Ishikawa (cell line): ENCODE measurements at regions not wholly inside any gene's neighbourhood (a gene's known extent, or its start where the extent isn't known, plus 50 kb on each side); places are given as distances from the start of the nearest gene placed in this dataset.

ENCODE experiments used
- CEBPB ChIP-seq: IDR thresholded peaks from 2 replicates; pipeline ENCODE4 v1.6.1; 2012
- CREB1 ChIP-seq: IDR thresholded peaks from 2 replicates; pipeline ENCODE4 v1.6.1; 2012; ENCODE audit warnings: low read depth
- EGR1 ChIP-seq: IDR thresholded peaks from 2 replicates; pipeline ENCODE4 v1.6.1; 2012
- EP300 ChIP-seq: IDR thresholded peaks from 2 replicates; pipeline ENCODE4 v1.6.1; 2012; ENCODE audit warnings: borderline replicate concordance
- FOXM1 ChIP-seq: IDR thresholded peaks from 2 replicates; pipeline ENCODE4 v1.6.1; 2012; ENCODE audit warnings: low read depth, borderline replicate concordance
- MAX ChIP-seq: IDR thresholded peaks from 2 replicates; pipeline ENCODE4 v1.6.1; 2012
- NFIC ChIP-seq: IDR thresholded peaks from 2 replicates; pipeline ENCODE4 v1.6.1; 2012
- RAD21 ChIP-seq: IDR thresholded peaks from 2 replicates; pipeline ENCODE4 v1.6.1; 2012; ENCODE audit warnings: low read depth
- REST ChIP-seq: IDR thresholded peaks from 2 replicates; pipeline ENCODE4 v1.6.1; 2012; ENCODE audit warnings: low read depth, mild to moderate bottlenecking
- TAF1 ChIP-seq: IDR thresholded peaks from 2 replicates; pipeline ENCODE4 v1.6.1; 2012; ENCODE audit warnings: low read depth, mild to moderate bottlenecking
- TCF12 ChIP-seq: IDR thresholded peaks from 2 replicates; pipeline ENCODE4 v1.6.1; 2012; ENCODE audit warnings: low read depth
- TEAD4 ChIP-seq: IDR thresholded peaks from 2 replicates; pipeline ENCODE4 v1.6.1; 2012
- USF1 ChIP-seq: IDR thresholded peaks from 2 replicates; pipeline ENCODE4 v1.6.1; 2012
- YY1 ChIP-seq: IDR thresholded peaks from 2 replicates; pipeline ENCODE4 v1.6.1; 2012; ENCODE audit warnings: low read depth
- ZBTB7A ChIP-seq: IDR thresholded peaks from 2 replicates; pipeline ENCODE4 v1.6.1; 2012; ENCODE audit warnings: low read depth

GRCh38 chr2:45330637-45331409 is 280.2 kb downstream of the SRBD1 start:
- TF ChIP-seq EGR1: no peak
- TF ChIP-seq FOXM1: no peak
- no peak for TF ChIP-seq CEBPB
- no peak for TF ChIP-seq REST
- no peak for TF ChIP-seq TEAD4
- TF ChIP-seq MAX: no peak
- TF ChIP-seq ZBTB7A: no peak
- no peak for TF ChIP-seq TAF1
- no peak for TF ChIP-seq EP300
- no peak for TF ChIP-seq NFIC
- TF ChIP-seq RAD21: no peak
- TF ChIP-seq CREB1: no peak
- no peak for TF ChIP-seq TCF12
- TF ChIP-seq USF1: no peak
- no peak for TF ChIP-seq YY1

- TF ChIP-seq REST: no peak
- no peak for TF ChIP-seq USF1
- TF ChIP-seq RAD21: no peak
- no peak for TF ChIP-seq FOXM1
- TF ChIP-seq EGR1: no peak
- TF ChIP-seq ZBTB7A: no peak
- no peak for TF ChIP-seq YY1
- TF ChIP-seq TCF12: no peak
- TF ChIP-seq CREB1: no peak
- no peak for TF ChIP-seq CEBPB
These were observed 281.0 kb downstream of the SRBD1 start for GRCh38 chr2:45330108-45330507.

GRCh38 chr2:45329045-45329677 is 281.9 kb downstream of the SRBD1 start:
- TF ChIP-seq MAX (no peak), RAD21 (peak; percentile 6; the same call in 1 of the 2 replicates)

- no peak for TF ChIP-seq REST
- TF ChIP-seq ZBTB7A: no peak
- no peak for TF ChIP-seq TEAD4
- no peak for TF ChIP-seq YY1
- no peak for TF ChIP-seq NFIC
- no peak for TF ChIP-seq TCF12
- no peak for TF ChIP-seq TAF1
- TF ChIP-seq EGR1: no peak
- TF ChIP-seq RAD21: no peak
- TF ChIP-seq USF1: no peak
- no peak for TF ChIP-seq FOXM1
- no peak for TF ChIP-seq CEBPB
These were observed 282.7 kb downstream of the SRBD1 start for GRCh38 chr2:45328264-45328870.
